ENCODE measurements at regions not wholly inside any gene's neighbourhood (a gene's known extent, or its start where the extent isn't known, plus 50 kb on each side); places are given as distances from the start of the nearest gene placed in this dataset.

DNA sequence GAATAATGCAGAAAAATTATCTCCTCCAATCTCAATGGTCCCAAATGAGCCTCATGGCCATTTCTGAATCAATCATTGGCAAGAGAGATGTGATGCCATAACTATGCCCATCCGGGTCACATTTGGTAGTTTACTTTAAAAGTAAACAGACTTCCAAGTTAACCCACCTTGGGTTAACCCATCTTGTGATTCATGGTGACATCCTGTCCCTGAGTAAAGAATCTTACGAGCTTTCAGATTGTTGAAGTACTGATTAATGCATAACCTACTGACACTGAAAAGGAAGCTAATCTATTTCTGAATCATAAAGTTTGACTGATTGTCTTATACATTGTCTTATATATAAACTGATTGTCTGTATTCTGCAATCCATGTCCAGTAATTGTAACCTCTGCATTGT is 467.2 kb upstream of the AGTR1 start:
- Mint-ChIP-seq H3K27me3 (no peaks in the 10 kb centered on the region), H3K36me3 (ENCODE audit: low read depth) (no peaks in the 10 kb centered on the region), H3K4me1 (no peaks in the 10 kb centered on the region), H3K27ac (no peak overlapping the region), H3K4me3 (no peak overlapping the region), H3K9me3 (peaks cover 2% of the 10 kb centered on the region)
- ChIA-PET POLR2A (no interaction called here), CTCF (no interaction called here)
- no peak for DNase-seq

DNA sequence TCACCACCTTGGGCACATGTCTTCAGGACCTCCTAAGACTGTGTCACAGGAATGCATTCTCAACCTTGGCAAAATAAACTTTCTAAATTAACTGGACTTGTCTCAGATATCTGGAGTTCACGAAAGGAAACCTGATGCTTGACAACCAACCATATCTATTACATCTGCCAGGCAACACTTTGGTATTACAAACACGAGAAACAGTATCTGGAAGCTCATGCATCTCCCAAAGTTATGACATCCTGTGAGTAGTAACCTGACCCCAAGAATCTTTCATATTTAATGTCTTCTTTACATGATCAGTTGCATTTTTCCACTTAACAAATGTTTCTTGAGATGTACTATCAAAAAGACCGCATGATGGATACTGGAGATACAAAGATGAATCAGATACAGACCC is 465.3 kb upstream of the AGTR1 start:
- CTCF ChIA-PET = no interaction called here
- Mint-ChIP-seq H3K4me1 (no peaks in the 10 kb centered on the region), H3K9me3 (peaks cover 2% of the 10 kb centered on the region), H3K36me3 (ENCODE audit: low read depth) (no peaks in the 10 kb centered on the region), H3K27ac (no peak overlapping the region), H3K27me3 (no peaks in the 10 kb centered on the region), H3K4me3 (no peak overlapping the region)
- POLR2A ChIA-PET = no interaction called here
- DNase-seq = no peak

DNA sequence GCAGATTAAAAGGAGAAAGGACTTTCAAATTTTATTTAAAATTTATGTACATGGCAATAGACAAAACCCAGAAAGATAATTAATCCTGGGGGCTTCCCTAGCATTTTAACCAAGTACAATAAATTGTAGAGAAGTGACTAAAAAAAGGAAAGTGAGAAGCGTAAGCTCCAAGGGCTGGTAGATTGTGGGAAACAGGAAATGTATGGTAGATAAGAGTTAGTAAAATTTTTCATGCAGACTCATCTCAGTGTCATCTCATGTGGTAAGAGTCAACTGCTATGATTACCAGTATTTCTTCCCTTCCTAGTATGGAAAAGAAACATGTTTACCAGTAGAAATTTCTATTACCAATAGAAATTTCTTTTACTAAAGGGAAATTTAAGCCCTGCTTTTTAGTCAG is 464.3 kb upstream of the AGTR1 start:
- H3K4me1 Mint-ChIP-seq = no peaks in the 10 kb centered on the region
- H3K27me3 Mint-ChIP-seq = no peaks in the 10 kb centered on the region
- H3K27ac Mint-ChIP-seq = no peak overlapping the region
- ChIA-PET CTCF (no interaction called here), POLR2A (no interaction called here)
- no peak overlapping the region for H3K4me3 Mint-ChIP-seq
- H3K36me3 Mint-ChIP-seq (ENCODE audit: low read depth) = no peaks in the 10 kb centered on the region
- DNase-seq = no peak
- peaks cover 2% of the 10 kb centered on the region for H3K9me3 Mint-ChIP-seq

DNA sequence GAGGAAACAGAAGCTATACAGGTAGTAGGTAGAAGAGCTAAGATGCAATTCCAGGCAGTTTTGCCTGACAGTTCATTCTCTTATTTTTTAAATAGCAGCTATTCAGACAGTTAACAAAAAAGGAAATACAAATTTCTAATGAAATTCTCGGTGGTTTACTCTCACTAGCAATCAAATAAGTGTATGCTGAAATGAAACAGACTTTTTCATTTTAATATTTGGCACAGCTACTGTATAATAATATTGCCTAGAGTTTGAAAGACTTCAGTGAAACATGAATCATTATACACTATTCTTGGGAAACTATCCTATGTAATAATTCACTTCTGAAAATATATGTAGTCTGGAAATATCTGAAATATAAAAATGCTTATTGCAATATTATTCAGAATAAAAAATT is 463.2 kb upstream of the AGTR1 start:
- no peaks in the 10 kb centered on the region for H3K27me3 Mint-ChIP-seq
- H3K4me1 Mint-ChIP-seq = no peaks in the 10 kb centered on the region
- no peak overlapping the region for H3K4me3 Mint-ChIP-seq
- H3K36me3 Mint-ChIP-seq (ENCODE audit: low read depth) = no peaks in the 10 kb centered on the region
- ChIA-PET POLR2A (no interaction called here), CTCF (no interaction called here)
- no peak for DNase-seq
- H3K9me3 Mint-ChIP-seq = peaks cover 2% of the 10 kb centered on the region
- no peak overlapping the region for H3K27ac Mint-ChIP-seq

DNA sequence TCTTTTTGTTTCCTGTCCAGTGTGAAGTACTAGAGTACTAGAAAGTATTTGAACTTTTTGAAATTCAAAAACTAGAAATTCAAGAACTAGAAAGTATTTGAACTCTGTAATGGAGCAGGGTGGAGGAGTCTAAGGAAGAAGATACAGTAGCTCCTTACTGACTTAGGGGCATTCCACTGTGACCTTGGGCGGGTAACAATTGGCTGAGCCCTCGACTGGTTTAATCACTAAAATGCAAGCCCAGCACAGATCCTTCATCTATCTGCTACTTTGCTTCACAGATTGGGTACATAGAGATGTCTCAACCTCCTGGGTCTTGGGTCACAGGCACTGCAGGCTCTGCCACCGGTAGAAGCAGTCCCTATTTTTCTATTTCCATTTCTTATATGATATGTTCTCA is 462.1 kb upstream of the AGTR1 start:
- peaks cover 2% of the 10 kb centered on the region for H3K9me3 Mint-ChIP-seq
- H3K27ac Mint-ChIP-seq = no peak overlapping the region
- CTCF ChIA-PET = no interaction called here
- no peaks in the 10 kb centered on the region for H3K4me1 Mint-ChIP-seq
- DNase-seq = no peak
- H3K4me3 Mint-ChIP-seq = no peak overlapping the region
- POLR2A ChIA-PET = no interaction called here
- H3K27me3 Mint-ChIP-seq = no peaks in the 10 kb centered on the region
- no peaks in the 10 kb centered on the region for H3K36me3 Mint-ChIP-seq (ENCODE audit: low read depth)

DNA sequence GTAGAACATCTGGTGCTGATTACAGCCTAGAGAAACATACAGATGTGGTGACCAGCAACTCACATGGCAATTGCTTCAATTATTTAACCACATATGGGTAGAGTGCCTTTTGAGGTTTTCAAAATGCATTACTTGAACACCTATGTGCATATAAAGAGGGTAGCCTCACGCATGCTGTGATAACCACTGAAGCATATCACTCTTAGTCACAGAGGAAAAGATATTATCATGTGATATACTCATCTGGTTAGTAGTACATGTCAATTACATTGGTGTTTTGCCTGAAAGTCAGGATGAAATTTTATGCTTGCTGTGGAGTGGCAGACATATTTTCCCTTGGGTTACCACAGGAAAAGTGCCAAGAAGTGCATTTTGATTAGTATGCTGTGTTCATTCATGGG is 459.3 kb upstream of the AGTR1 start:
- Mint-ChIP-seq H3K27me3 (no peaks in the 10 kb centered on the region), H3K9me3 (peaks cover 3% of the 10 kb centered on the region), H3K27ac (no peak overlapping the region), H3K4me1 (no peaks in the 10 kb centered on the region), H3K4me3 (no peak overlapping the region), H3K36me3 (ENCODE audit: low read depth) (no peaks in the 10 kb centered on the region)
- ChIA-PET CTCF (no interaction called here), POLR2A (no interaction called here)
- DNase-seq = no peak

DNA sequence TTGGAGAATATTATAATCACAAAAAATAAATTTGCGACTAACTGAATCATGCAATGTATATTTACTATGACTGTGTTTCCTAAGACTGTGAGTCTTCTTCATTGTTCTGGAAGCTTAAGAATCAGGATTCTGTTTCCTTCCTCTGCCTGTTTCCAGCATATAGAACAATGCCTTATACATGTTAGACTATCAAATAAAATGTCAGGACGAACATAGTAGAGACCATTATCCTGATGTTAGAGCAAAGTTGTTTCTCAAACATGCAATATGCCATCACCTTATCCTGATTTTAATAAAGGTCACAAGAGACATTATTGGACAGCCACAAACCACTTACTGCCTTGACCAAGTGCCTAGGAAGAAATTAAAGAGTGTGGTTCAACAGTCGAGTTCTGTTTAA is 457.4 kb upstream of the AGTR1 start:
- Mint-ChIP-seq H3K27ac (no peak overlapping the region), H3K36me3 (ENCODE audit: low read depth) (no peaks in the 10 kb centered on the region), H3K27me3 (no peaks in the 10 kb centered on the region), H3K9me3 (peaks cover 3% of the 10 kb centered on the region), H3K4me1 (no peaks in the 10 kb centered on the region), H3K4me3 (no peak overlapping the region)
- POLR2A ChIA-PET = no interaction called here
- CTCF ChIA-PET = no interaction called here
- no peak for DNase-seq

DNA sequence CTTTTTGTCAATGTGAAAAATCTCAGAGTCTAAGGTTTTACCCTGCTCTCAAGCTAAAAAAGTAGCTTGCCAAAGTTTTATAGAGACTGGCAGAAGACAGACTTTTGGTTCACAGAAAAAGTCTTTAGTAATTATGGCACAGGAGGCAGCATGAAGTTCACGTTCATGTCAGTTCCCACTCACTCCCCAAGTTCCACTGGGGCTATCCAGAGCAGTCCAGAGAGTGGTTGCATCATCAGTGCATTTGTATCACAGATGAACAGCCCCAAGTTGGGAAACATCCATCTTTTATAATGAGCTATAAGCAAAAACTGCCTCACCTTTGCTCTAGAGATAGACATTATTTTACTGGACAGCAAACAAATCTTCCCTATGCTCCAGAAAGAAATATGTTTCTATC is 454.1 kb upstream of the AGTR1 start:
- H3K27me3 Mint-ChIP-seq = no peaks in the 10 kb centered on the region
- H3K27ac Mint-ChIP-seq = no peak overlapping the region
- ChIA-PET CTCF (no interaction called here), POLR2A (no interaction called here)
- DNase-seq = no peak
- no peaks in the 10 kb centered on the region for H3K4me1 Mint-ChIP-seq
- no peak overlapping the region for H3K4me3 Mint-ChIP-seq
- peaks cover 3% of the 10 kb centered on the region for H3K9me3 Mint-ChIP-seq
- no peaks in the 10 kb centered on the region for H3K36me3 Mint-ChIP-seq (ENCODE audit: low read depth)

DNA sequence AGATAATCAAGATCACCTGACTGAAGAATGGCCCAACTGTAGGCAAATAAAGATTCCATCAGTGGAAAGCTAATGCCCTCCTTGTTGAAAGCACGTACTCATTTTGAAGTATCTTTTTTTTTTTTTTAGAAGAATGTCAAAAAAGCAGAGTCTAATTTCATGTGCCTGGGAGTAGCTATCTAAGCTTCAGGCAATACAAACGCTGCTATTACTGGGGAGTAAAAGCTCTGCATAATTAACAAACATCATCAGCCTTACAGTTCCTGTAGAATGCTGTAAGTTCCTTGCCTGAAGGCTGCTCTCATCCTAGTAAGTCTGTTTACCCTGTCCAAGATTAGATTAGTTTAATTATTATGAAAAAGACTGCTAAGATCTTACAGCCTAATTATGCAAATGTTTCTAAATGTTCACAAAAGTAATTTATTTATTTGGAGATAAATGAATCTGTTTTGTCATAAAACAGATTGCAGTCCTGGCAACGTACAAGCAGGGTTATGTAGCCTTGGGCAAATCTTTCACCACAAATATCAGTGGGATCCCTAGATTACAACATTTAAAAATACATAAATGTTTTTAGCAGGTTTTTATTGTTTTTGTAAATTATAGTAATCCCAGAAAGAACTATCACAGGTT is 451.3 kb upstream of the AGTR1 start:
- DNase-seq = no peak
- H3K4me1 Mint-ChIP-seq = no peaks in the 10 kb centered on the region
- H3K4me3 Mint-ChIP-seq = no peak overlapping the region
- H3K27ac Mint-ChIP-seq = no peak overlapping the region
- ChIA-PET CTCF (no interaction called here), POLR2A (no interaction called here)
- peaks cover 3% of the 10 kb centered on the region for H3K9me3 Mint-ChIP-seq
- H3K36me3 Mint-ChIP-seq (ENCODE audit: low read depth) = no peaks in the 10 kb centered on the region
- H3K27me3 Mint-ChIP-seq = no peaks in the 10 kb centered on the region

DNA sequence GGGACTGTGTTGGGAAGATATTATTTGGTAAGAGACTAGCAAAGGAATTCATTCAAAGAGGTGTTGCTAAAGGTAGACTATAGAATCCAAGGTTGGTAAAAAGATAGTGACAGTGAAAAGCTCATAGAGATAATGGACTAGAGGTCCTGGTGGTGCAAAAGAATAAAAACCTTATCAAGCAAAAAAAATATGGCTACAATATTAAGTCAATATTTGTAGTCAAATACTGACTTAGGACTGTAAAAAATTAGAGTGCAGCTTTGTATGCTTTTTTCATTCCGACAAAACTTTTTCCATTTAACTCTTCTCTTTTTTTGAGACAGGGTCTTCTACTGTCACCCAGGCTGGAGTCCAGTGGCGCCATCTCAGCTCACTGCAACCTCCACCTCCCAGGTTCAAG is 444.0 kb upstream of the AGTR1 start:
- no peaks in the 10 kb centered on the region for H3K36me3 Mint-ChIP-seq (ENCODE audit: low read depth)
- CTCF ChIA-PET = no interaction called here
- H3K4me3 Mint-ChIP-seq = no peak overlapping the region
- H3K27ac Mint-ChIP-seq = no peak overlapping the region
- POLR2A ChIA-PET = no interaction called here
- DNase-seq = no peak
- H3K27me3 Mint-ChIP-seq = no peaks in the 10 kb centered on the region
- H3K9me3 Mint-ChIP-seq = peaks cover 5% of the 10 kb centered on the region
- no peaks in the 10 kb centered on the region for H3K4me1 Mint-ChIP-seq

DNA sequence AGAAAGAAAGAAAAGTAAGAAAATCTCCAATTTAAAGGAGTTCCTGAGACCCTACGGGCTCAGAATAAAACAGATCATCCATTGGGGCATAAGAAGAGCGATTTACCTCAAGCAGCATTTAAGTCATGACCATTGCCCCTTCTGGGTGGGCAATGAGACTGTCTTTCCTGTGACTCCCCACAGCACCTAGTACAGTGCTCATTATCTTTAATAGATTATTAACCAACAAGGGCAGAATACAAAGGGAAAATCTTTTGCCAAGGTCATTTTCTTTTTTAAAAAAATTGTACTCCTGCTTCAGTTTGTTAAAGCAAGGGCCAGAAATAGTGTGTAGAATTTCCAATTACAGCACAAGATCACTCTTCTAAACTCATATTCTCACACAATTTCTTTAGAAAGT is 443.3 kb upstream of the AGTR1 start:
- Mint-ChIP-seq H3K4me3 (no peak overlapping the region), H3K27ac (no peak overlapping the region), H3K9me3 (peaks cover 7% of the 10 kb centered on the region), H3K4me1 (no peaks in the 10 kb centered on the region), H3K27me3 (no peaks in the 10 kb centered on the region), H3K36me3 (ENCODE audit: low read depth) (no peaks in the 10 kb centered on the region)
- CTCF ChIA-PET = no interaction called here
- POLR2A ChIA-PET = no interaction called here
- no peak for DNase-seq

DNA sequence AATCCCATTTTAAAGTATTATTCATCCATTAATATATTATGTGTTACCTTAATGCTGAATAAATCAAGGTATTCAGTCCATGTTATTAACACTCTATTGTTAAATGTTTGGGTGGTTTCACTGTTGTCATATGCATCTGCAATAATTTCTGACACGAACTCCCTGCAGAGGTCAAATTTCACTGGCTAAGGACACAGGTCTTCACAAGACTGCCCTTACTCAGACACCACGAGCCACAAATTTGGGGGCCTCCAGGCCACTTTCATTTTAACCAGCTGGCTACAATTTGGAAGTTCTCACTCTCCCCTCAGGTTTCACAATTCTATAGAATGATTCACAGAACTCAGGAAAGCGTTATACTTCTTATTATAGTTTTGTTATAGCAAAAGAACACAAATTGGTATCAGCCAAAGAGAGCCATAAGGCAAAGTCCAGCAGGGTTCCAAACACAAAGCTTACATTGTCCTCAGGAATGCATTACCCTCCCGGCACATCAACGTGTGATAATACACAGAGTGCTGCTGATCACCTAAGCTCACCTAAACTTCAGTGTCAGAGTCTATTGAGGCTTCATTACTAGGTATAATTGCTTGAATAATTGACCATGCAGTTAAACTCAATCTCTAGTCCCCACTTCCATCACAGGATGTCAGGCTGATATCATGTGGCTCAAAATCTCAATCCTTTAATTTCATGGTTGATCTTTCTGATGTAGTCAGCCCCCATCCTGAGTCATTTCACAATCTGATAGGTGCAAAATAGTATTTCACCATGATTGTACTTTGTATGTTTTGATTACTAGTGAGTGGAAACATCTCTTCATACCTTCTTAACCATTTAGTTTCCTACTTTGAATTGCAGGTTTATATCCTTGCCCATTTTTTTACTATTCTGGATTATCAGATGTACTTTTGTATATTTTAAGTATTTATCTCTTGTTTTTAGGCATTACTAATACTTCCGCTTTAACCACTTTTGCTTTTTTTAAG is 441.4 kb upstream of the AGTR1 start:
- Mint-ChIP-seq H3K4me1 (no peaks in the 10 kb centered on the region), H3K27me3 (no peaks in the 10 kb centered on the region), H3K27ac (no peak overlapping the region), H3K4me3 (no peak overlapping the region), H3K36me3 (ENCODE audit: low read depth) (no peaks in the 10 kb centered on the region), H3K9me3 (peaks cover 7% of the 10 kb centered on the region)
- POLR2A ChIA-PET = no interaction called here
- DNase-seq = no peak
- CTCF ChIA-PET = no interaction called here

DNA sequence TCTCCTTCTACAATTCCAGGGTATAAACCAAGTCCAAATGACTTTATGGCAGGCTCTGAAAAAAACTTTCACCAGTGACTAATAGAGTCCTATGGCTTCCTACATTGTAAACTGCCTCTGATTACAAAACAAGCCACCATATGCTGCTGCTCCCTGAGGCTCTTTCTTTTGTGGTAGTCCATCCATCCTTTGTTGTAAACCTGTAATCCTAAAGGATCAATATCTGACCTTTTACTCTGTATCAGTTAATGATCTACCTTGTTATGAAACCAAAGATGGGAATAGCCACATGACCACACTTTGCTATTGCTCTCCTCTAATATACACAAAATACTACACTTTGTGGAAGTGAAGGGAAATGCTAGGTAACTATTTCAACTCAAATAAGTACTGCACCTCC is 434.7 kb upstream of the AGTR1 start:
- ChIA-PET POLR2A (no interaction called here), CTCF (no interaction called here)
- Mint-ChIP-seq H3K4me3 (no peak overlapping the region), H3K27ac (no peak overlapping the region), H3K27me3 (peaks cover 1% of the 10 kb centered on the region), H3K4me1 (no peaks in the 10 kb centered on the region), H3K36me3 (ENCODE audit: low read depth) (no peaks in the 10 kb centered on the region), H3K9me3 (peaks cover 5% of the 10 kb centered on the region)
- DNase-seq = no peak

DNA sequence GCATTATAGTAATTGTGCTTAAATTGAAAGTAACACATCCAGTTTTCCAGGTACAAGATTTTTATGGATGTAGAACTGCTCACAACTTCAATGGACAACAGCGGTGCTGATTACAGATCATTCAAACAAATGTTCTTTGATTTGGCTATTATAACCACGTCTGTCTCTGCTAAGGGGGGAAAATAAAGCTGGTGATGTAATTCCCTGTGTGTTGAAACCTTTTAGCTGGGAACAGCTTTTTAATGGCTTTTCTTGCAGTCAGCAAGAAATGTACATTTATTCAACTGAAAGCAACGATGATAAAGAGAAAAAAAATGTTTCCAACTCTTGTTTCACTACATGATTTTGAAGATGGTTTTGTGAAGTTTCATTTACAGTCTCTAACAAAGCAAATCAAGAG is 431.9 kb upstream of the AGTR1 start:
- POLR2A ChIA-PET = no interaction called here
- H3K9me3 Mint-ChIP-seq = peaks cover 3% of the 10 kb centered on the region
- H3K27ac Mint-ChIP-seq = no peak overlapping the region
- H3K36me3 Mint-ChIP-seq (ENCODE audit: low read depth) = no peaks in the 10 kb centered on the region
- no peak for DNase-seq
- CTCF ChIA-PET = no interaction called here
- H3K4me1 Mint-ChIP-seq = no peaks in the 10 kb centered on the region
- no peak overlapping the region for H3K4me3 Mint-ChIP-seq
- H3K27me3 Mint-ChIP-seq = peaks cover 1% of the 10 kb centered on the region

Measured in activated CD4-positive, alpha-beta memory T cell treated with anti-CD3 and anti-CD28 coated beads, Interleukin-2, amount 10 ng/mL, durations not matched to agents 7 days and 5 days (primary cell).